HG02588 (cell line): ENCODE measurements at regions not wholly inside any gene's neighbourhood (a gene's known extent, or its start where the extent isn't known, plus 50 kb on each side); places are given as distances from the start of the nearest gene placed in this dataset.

Experiments used
- ATAC-seq: cut with Tn5 transposase; IDR thresholded peaks from one replicate; pipeline ENCODE4 v1.9.1; 2021; ENCODE audit warnings: mild to moderate bottlenecking, moderate library complexity; ENCODE audit not compliant: unreplicated experiment

DNA sequence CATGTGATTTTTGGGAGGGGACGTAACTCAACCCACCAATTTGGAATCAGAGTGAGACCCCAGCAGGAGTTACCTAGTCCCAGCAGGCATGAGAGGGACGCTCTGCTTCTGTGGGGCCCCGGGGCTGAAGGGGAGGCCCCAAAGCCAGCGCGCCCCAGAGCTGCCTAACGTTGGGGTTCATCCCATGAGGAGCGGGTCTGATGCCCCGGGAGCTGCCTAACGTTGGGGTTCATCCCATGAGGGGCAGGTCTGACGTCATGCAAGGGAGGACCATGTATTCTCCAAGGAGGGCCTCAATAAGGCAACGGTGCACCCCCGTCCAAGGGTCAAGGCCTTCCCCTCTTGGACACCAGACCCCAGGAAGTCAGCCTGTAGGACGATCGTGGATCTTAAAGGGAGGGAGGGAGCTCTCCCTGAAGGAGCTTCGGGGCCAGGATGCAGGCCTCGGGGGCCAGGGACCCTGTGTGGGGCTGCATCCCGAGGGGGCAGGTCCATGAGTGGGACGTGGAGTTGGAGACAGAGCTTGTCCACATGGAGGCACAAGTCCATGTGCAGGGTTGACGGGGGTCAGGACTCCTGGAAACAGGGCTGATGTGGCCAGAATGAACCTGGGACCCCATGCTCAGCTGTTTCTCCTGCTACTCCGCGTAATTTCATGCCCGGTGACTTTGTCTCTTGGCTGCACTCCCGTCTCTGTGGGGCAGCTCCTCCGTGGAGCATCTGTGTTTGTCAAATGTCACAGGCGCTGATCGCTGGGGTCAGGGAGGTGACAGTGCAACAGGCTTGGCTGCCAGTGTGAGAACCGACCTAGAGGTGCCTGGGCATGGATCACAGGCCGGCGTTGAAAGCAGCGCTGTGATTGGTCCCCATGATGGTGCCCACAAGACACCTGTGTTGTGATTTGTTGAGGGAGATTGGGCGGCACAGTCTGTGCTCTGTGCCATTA is 1029.1 kb downstream of the BRD1 start:
- no peak for ATAC-seq

DNA sequence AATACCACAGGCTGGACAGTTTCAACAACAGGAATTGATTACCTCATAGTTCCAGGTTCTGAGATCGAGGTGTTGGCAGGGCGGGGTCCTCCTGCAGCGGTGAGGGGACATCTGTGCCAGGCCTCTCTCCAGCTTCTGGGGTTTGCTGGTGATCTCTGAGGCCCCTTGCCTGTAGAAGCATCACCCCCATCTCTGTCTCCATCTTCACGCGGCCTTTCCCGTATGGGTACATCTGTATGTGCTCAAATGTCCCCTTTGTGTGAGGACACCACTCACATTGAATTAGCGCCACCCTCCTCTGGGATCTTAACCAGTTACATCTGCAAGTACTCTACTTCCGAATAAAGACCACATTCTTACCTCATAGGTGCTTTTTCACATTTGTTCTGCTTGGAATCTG is 1029.9 kb downstream of the BRD1 start:
- no peak for ATAC-seq

DNA sequence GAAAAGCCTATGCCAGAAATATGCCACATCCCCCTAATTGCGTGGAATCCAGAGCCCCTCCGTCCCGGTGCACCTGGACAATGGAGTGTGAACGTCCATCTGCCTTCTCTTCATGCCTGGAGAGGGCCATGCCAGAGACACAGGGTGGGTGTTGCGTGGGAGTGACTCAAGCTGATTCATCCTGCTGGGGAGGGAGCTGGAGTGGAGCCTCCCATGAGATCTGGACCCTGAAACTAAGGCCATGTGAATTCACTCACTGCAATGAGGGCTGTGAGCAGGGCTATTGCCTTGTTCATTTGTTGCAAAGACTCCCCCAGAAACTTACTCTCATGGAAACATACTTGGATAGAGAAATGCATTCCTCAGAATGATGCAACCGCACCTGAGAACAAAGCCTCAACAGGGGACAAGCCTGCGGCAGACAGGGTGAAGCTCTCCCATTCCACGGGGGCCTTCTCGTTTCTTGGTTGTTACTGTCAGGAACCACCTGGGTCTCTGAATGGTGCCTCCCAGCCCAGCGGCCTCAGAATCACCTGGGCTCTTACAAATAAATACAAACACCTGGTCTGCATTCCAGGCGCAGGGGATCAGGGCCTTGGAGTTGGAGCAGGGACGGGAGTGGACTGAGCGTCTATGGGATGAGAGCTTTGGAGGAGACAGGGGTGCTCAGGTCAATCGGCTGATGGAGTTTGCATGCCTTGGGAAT is 1031.2 kb downstream of the BRD1 start:
- no peak for ATAC-seq

DNA sequence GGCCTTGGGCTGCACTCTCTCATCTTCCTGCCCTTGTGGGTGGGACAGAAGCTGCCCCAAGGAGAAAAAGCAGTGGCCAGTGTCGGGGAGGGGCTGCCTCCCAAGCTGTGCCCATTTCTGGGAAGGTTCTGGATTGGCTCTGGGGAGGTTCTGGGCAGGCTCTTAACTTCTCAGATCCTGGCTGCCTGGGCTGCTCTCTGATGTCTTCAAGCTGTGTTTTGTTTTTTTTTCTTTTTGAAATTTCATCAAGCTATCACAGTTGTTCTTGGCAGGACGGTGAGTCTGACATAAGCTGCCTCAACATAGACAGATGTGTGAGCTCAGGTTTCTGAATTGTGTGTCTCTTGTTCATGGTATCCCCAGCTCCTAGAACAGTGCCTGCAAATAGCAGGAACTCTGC is 1032.0 kb downstream of the BRD1 start:
- no peak for ATAC-seq

DNA sequence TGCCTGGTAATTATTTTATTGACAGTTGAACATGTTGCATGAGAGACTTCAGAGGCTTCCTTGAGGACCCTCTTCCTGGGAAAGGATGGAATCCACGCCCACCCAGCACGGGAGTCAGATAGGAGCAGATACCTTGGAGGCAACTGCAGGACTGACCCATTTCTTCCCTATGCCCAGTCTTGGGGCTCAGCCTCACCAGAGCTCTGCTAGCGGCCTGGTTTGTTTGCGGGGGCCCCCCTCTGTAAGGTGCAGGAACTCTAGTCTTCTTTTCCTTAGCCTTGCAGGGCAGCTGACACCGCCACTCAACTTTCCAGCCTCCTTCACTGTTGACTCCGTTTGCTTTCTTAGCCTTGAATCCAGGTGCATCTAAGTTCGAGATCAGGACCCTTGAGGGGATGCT is 1032.8 kb downstream of the BRD1 start:
- no peak for ATAC-seq

DNA sequence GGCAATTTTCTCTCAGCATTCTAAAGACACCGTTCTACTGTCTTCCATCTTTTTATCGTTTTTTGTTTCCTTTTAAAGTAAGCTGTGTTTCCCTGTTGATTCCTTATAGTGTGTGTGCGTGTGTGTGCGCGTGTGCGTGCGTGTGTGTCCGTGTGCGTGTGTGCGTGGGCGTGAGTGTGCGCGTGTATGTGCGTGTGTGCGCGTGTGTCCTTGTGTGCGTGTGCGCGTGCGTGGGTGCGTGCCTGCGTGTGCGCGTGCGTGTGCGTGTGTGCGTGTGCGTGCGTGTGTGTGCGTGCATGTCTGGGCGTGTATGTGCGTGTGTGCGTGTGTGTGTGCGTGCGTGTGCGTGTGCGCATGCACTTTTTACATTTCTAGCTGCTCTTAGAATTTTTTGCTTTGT is 1033.7 kb downstream of the BRD1 start:
- ATAC-seq, result no peak

DNA sequence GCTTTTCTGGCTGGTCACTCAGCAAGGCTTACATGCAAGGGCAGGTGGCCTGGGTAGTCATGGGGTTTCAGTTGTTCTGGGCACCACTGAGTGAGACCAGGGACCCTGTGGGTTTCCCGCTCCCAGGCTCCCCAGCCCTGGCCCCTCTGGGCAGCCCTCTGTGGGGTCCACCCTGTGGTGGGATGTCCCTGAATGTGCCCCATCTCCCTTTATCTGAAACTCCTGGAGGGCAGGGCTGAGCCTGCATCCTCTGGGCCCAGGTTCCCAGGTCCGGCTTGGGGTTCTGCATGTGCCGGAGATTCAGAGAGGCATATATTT is 1041.0 kb downstream of the BRD1 start:
- ATAC-seq, result no peak

DNA sequence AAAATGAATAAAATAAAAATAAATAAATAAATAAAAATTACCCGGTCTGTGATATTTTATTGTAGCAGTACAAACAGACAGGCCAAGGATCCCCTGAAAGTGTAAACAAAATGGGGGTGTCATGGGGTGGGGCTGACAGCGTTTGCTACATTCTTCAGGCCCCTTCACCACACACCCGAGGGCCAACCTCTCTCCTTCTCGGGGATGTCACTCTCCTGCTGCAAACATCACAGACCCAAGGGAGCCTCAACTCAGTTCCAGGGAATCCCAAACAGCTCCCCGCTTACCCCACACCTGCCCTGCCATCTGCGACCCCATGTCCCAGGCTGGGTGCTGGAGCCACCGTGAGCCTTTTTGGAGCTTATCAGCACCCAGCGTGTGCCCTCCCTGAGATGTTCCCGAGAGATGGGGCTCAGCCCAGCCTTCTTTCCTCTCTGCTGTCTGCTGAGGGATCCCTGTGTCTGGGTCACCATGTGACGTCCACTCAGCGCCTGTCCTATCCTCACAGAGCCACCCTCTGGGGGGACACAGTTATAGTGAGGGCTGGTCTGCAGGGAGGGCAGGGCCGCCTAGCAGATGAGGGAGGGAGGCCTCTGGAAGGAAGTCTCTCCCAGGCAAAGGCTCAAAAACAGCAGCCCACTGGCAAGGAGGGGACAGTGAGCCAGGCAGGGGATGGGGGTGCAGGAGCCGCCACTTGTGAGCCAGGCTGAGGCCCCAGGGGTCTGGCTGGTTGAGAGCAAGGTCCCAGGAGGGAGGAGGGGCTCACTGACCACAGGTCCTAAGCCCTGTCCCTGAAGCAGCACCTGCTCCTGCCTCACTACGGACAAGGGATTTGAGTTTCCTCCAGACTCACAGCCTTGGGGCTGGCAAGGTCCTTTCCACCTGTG is 1041.6 kb downstream of the BRD1 start:
- no peak for ATAC-seq

DNA sequence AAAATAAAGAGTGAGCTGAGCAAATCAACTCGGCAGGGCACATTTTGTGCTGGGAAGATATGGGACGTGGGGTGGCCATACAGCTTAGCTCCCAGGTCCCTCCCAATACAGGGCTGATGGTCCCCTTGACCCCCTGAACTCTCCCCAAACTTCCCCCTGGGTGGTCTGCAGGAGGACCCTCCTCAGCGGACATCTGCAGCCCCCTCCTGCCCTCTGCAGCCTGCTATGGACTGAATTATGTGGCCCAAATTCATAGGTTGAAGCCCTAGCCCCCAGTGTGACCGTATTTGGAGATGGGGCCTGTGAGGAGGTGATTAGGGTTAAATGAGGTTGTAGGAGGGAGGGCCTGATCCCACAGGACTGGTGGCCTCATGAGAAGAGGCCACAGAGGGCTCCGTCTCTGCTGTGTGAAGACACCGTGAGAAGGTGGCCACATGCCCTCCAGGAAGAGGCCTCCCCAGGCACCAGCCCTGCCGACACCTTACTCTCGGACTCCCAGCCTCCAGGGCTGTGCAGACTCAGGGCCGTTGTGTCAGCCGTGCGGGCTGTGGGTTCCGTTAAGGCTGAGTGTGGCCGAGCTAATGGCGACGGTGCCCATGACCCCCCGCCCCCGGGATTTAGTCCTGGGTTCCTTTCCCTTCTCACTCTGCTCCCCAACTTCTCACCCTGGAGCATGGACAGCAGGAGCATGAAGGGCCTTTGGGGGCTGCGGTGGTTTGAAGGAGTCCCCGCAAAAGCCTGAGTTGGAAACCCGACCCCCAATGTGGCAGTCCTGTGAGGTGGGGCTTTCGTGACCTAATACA is 1042.8 kb downstream of the BRD1 start:
- no peak for ATAC-seq

DNA sequence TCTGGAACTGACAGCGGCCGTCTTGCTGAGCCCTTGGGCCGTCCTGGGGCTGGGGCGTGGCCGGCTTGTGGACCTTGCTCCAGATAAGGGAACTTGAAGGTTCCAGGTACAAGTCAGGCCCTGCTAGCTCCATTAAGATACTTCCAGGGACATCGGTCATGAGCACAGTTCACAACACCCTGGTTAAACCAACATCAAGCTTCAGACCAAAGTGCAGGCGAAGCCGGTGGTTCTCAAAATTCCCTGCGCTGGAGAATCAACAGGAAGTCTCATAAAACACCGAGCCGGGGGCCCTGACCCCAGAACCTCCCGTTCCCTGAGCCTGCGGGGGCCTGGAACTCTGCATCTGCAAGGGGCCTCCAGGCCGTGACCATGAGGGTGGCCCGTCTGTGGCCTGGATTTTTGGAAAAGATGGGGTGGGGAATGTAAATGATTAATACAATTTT is 1043.8 kb downstream of the BRD1 start:
- no peak for ATAC-seq

DNA sequence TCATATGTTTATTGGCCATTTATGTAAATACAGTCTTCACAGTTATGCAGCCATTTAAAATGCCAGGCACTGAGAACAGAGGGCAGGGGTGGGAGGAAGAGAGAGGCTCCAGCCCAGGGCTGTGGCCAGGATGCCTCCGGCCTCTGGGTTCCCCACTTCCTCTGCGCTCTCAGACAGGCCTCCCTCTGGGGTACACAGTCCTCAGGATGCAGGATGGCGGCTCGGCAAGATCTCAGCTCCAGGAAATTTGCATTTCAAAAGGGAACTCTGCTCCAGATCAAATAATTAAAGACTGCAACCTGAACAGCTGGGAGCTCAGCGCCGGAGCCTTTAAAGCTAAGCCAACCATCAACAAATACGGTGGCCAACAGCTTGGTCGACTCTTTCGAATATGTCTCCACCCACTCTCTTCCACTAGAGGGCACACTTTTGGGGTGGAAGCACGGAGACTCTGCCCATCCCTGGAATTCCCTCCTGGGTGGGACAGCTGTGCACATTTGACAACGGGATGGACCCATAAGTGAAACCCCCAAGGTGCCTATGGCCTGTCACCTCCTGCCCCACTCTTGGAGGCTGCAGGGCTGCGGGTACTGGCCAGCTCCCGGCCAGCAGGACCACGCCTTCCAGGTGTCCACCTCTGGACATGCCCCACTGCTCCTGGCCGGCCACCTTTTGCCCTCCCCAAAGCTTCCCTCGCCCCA is 1044.7 kb downstream of the BRD1 start:
- ATAC-seq, result no peak

DNA sequence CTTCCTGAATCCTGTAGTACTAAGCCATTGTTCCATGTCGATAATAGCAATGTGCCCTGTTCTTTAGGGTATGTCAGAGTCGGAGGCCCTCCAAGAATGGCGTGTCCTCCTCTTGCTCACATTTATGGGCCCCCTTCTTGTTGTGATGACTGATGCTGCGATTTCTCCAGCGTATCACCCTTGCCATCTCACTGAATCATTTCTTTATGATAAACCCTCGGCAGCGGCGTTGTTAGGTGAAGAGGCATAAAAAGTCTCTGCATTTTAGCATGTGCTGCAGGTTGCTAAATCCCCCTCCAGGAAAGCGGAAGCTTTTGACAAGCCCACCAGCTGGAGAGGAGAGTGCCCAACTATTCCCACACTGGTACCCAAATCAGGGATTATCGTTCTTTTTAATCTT is 1045.3 kb downstream of the BRD1 start:
- ATAC-seq, result no peak

DNA sequence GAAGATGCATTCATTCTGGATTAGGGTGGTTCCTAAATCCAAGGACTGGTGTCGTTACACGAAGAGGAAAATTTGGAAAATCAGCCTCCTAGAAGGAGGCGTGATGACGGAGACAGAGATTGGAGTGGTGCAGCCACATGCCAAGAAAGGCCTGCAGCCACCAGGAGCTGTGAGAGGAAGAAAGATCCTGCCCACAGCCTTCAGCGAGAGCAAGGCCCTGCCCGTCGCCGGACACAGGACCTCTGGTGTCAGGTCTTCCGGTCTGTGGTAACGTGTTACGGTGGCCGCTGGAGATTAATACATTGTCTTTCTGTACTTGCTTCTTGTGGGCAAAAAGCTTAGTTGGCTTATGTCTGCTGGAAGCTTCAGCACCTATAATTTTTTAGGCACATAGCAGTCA is 1045.8 kb downstream of the BRD1 start:
- no peak for ATAC-seq

DNA sequence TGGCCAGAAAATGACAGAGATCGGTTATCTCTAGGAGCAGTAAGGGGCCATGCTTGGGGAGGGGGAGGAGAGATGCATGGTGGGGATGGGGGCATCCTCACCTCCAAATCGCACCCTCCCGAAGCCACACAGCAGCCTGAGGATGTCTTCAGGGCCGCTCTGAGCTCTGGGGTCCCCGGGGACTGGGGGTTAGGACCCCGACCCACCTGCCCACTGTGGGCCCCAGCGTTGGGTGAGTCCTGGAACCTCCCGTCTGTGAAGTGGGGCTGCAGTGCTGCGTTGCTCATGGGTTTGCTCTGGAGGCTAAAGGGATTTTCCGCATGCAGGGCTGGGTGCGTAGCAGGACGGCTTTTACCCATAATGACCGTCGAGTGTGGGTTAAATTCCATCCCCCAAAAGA is 1046.3 kb downstream of the BRD1 start:
- no peak for ATAC-seq

DNA sequence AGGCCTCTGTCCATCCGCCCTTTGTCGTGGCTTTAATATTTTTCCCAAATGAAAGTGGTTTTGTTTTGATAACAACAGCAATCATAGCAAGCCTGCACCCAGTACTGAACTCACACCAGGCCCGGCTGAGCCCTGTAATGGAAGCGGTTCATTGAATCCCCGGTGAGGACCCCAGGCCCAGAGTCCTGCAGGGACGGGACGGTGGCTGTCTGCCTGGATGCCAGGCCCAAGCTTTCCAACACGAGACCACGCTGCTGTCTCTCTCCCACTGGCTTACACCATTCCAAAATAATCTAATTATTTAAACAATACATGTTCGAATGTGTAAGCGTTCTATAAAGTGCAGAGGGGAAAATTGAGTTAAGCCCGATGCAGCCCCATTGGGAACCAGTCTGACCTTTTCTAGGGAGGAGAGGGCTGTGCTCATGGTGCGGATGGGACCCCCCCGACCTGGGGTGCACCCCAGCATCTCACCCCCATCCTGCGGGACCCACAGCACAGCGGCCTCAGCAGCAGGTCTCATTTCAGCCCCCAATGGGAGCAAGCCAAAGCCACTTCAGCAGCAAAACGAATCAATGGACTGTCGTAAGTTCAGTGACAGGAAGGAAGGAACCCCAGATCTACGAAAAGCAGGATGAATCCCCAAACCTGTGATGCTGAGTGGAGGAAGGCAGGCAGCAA is 1046.9 kb downstream of the BRD1 start:
- no peak for ATAC-seq

DNA sequence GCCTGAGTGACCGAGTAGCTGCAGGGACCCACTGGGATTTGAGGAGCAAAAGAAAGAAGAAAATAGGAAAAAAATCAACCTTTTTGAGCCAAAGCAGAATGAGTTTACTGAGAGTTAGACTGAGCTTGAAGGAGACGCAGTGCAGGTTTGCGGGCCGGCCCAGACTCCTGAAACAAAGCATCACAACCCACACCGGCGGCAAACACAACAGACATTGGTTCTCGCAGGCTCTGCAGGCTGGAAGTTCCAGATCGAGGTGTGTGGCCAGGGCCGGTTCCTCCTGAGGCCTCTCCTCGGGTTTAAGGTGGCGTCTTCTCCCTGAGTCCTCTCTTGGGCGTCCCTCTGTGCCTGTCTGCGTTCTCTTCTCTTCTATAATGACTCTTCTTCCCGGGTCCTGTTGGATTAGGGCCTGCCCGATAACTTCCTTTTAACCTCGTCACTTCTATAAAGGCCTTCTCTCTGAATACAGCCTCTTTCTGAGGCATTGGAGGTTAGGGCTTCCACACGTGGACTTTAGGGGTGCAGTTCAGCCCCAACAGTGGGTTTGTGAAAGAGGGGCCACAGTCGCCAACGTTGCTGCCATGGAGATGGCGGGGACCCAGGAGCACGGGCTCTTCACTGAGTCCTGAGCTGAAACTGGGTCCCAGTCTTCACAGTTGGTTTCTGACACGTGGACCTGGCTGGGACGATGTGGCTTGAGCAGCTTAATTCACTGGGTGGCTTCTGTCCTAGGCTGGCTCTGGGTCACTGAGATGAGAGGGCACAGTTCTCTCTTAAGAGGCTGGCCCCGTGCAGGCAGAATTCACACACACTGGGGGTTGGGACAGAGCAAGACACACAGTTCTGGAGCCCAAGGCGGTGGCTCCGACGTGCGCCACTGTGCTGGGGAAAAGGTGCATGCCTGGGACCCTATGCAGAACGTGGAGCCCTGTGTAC is 1047.7 kb downstream of the BRD1 start:
- ATAC-seq, result no peak

DNA sequence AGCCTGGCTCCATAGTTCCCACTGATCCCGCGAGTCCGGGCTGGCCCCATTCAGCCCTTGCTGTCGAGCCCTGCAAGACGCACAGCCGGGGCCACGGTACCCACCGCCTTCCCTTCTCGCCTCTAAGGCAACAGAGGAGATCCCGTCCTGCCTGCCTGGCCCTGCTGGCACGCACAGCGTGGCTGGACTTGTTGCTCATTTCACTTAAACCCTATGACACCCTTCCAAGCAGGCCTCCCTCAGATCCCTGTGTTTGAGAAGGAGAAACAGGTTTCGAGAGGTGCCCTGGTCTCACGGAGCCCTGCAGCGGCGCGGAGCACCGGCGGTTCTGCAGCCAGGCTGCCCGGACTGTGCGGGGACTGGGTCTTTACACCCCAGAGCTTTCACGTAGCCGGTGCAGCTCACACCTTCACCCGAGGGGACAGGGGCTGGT is 1048.4 kb downstream of the BRD1 start:
- no peak for ATAC-seq
